ENCODE measurements at regions not wholly inside any gene's neighbourhood (a gene's known extent, or its start where the extent isn't known, plus 50 kb on each side); places are given as distances from the start of the nearest gene placed in this dataset.
A peak's percentile ranks its signal among the peaks of the same experiment; 100 is the strongest.
"Not testable (repeated sequence)": the region's sequence is repeated elsewhere in the genome, so short reads cannot be mapped to it uniquely, and the experiment has no call there.

DNA sequence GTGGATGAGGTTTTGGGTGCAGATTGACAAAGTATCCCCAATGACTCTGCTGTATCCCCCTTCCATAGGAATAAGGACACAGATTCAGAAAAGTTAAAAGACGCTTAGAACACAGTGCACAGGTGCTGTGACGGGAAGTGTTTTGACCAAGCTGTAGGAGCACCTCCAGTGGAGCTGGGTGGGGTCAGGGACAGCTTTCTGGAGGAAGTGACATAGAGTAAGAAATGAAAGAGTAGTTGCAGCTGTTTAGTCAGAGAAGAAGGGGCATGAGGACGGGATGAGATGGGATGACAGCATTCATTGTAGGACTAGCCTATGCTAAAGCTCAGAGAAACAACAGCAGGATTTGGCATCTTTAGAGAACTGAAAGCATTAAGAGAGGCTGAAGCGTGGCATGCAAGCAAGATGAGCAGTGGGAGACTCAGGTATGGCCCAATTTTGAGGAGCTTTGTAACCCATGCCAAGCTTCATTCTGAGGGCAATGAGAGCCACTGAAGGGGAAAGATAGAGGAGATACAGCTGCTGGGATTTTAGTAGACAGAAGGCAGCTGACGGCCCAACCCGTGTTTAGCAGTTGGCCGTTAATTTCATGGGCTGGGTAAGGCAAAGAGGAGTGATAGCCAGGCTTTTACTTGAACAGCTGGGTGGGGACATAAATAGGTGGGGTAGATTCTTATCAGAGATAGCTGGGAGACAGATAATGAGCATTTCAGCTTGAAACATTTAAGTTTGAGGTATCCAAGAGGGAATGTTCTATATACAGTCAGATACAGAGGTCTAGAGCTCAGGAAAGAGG is 131.8 kb upstream of the KRAS start:
- DNase-seq: no peak

- DNase-seq: peak; percentile 9
Measured at GRCh38 chr12:25377469-25378177, 126.9 kb upstream of the KRAS start.

DNA sequence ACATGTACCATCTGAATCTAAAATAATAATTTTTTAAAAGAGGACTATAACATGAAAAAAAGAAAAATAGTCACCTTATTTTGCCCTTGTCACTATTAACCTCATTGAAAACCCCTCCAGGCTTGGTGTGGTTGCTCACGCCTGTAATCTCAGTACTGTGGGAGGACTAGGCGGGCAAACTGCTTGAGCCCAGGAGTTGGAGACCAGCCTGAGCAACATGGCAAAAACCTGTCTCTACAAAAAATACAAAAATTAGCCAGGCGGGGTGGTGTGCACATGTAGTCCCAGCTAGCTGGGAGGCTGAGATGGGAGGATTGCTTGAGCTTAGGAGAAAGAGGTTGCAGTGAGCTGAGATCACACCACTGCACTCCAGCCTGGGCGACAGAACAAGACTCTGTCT is 126.3 kb upstream of the KRAS start:
- no peak for DNase-seq

DNA sequence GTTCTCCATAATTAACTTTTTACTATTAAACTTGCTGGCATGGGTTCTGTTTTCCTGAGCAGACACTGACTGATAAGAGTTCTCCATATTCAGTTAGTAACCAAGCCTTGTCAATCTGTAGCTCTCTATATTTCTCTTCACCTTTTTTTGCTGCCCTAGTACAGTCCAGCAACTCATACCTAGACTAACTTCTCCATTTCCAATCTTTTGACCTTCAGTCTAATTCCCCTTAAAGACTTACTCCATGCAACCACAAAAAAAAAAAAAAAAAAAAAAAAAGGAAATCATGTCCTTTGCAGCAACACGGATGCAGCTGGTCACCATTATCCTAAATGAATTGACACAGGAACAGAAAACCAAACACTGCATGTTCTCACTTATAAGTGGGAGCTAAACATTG is 125.7 kb upstream of the KRAS start:
- DNase-seq: no peak

- DNase-seq: no peak
Measured at GRCh38 chr12:25372969-25373817, 122.5 kb upstream of the KRAS start.

GRCh38 chr12:25372002-25372401 is 121.3 kb upstream of the KRAS start:
- no peak for DNase-seq

DNA sequence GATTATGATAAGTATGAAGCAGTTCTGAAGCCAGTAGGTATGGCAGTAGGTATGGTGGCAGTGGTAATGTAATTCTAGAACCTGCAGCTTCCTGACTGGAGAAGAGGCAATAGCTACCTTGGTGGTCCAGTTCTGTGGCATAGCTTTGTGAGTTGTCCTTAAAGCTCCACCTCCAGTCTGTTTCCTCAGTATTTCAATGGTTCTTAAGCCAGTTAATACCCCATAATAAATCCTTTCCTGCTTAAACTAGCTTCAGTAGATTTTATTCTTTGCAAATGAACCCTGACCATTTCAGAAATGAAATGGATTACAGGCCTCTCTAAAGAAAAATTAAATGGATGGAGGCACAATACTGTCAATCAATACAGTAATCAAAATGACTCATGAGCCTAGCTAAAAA is 117.8 kb upstream of the KRAS start:
- DNase-seq: no peak

DNA sequence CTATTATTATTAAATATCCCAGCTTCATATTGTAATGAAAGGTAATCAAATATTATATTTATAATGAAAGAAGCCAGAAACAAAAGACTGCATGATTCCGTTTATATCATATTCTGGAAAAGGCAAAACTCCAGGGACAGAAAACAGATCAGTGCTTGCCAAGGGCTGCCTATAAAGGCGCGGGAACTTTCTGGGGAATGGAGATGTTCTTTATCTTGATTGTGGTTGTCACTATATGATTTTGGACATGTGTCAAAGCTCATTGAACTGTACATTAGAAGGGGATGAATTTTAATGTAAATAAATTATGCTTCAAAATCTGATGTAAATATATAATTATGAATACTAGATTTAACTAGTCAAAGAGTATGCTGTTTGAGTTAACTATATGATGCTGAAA is 115.4 kb upstream of the KRAS start:
- no peak for DNase-seq

DNA sequence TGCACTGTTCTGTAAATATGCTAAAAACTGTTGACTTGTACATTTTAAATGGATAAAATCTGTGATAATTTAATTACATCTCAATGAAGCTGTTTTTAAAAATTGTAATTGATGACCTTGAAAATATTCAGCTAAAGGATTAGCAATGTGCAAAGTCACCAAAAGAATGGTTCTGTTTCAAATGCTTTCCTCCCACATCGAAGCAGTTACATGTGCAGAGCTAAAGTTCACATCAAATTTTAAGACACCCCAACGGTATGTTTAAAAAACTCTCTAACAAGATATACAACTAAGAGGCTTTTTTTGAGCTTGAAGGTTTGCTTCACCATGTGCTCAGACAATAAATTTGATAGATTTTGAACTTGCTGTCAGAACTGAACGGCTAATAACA is 114.6 kb upstream of the KRAS start:
- DNase-seq: no peak

GRCh38 chr12:25364529-25365339 is 114.0 kb upstream of the KRAS start:
- DNase-seq: peak; percentile 59

- no peak for DNase-seq
Measured at GRCh38 chr12:25362646-25363045, 111.9 kb upstream of the KRAS start.

- no peak for DNase-seq
Measured at GRCh38 chr12:25361511-25361910, 110.8 kb upstream of the KRAS start.

DNA sequence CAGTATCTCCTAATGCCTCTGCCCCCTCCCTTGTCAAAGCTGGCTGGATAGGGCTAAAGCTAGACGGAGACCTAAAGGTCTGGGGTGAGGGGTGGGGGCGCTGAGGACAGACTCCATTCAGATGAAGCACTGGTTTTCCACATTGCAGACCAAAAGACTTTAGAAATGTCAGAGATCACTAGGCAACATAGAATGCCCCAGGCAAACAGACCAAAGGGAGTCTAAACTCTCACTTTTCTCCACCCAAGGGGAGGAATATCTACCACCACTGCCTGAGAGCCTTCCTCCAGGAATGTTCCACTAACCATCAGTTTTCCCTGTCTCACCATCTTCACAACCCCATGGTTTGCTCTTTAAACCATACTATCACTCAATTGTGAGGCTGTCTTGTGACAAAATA is 106.9 kb upstream of the KRAS start:
- no peak for DNase-seq

GRCh38 chr12:25352942-25353341 is 102.2 kb upstream of the KRAS start:
- not testable (repeated sequence) for DNase-seq

- no peak for DNase-seq
Measured at GRCh38 chr12:25352083-25352918, 101.6 kb upstream of the KRAS start.

- DNase-seq: no peak
Measured at GRCh38 chr12:25348593-25348895, 97.8 kb upstream of the KRAS start.

DNA sequence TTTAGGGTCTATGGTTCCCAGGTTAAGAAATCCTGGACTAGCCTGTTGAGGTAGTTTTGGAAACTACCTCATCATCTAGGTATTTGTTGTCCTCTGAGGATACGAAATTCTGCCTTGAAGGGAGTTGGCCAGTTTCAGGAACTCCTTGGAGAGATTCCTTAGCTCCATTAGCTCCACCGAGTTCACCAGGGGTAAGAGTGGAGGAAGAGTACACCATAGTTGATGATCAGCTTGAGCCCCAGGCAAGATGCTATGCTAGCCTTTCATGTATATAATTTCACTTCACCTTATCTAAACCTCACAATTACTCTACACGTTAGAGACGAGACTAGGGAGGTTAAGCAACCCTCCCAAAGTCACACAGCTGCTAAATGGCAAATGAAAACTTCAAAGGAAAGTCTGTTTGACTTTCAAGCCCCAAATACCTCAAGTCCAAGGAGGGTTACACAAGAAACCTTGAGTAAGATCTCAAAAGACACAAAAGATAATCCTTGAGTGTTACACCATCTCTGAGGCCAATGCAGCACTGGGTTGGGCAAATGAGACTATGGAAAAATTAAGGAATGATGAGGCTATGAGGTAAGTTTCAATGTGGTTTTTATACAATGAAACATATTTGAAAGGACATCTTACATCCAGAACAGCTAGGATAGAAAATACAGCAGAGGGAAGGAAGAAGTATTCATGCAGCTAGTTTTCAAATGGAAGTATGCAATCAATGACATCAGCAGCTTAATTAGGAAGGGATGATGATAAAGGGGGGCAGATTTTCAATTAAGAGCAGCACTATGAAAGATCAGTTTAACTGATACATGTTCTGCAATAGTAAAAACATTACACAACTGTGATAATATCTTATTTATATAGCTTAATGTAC is 97.2 kb upstream of the KRAS start:
- DNase-seq: no peak

DNA sequence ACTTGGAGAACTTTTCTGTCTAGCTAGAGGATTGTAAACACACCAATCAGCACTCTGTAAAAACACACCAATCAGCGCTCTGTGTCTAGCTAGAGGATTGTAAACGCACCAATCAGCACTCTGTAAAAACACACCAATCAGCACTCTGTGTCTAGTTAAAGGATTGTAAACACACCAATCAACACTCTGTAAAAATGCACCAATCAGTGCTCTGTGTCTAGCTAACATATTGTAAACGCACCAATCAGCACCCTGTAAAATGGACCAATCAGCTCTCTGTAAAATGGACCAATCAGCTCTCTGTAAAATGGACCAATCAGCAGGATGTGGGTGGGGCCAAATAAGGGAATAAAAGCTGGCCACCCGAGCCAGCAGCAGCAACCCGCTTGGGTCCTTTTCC is 91.1 kb upstream of the KRAS start:
- DNase-seq: not testable (repeated sequence)

GRCh38 chr12:25337916-25338315 is 87.2 kb upstream of the KRAS start:
- no peak for DNase-seq

GRCh38 chr12:25332143-25332542 is 81.4 kb upstream of the KRAS start:
- DNase-seq: no peak
